OCI-LY7 (cell line): ENCODE measurements at regions not wholly inside any gene's neighbourhood (a gene's known extent, or its start where the extent isn't known, plus 50 kb on each side); places are given as distances from the start of the nearest gene placed in this dataset.

Source experiments
- CTCF ChIP-seq: fragments of 200-600 bp; sonication (generic); conservative IDR thresholded peaks from 2 replicates; pipeline ENCODE4 v1.5.1; 2014; ENCODE audit warnings: mild to moderate bottlenecking, antibody characterized with exemption, low read length, moderate library complexity, mixed read lengths
- EZH2phosphoT487 ChIP-seq: fragments of 200-600 bp; sonication (generic); IDR thresholded peaks from 2 replicates; pipeline ENCODE4 v1.6.1; 2018; ENCODE audit warnings: low read depth, borderline replicate concordance, mild to moderate bottlenecking, mixed run types, antibody characterized with exemption, low read length, moderate library complexity, mixed read lengths

- TF ChIP-seq CTCF (no peak), EZH2phosphoT487 (no peak)
These were observed 79.2 kb upstream of the EFHC2 start for GRCh38 chrX:44422631-44423030.
